HG03196 (cell line): ENCODE measurements at regions not wholly inside any gene's neighbourhood (a gene's known extent, or its start where the extent isn't known, plus 50 kb on each side); places are given as distances from the start of the nearest gene placed in this dataset.
A peak's percentile ranks its signal among the peaks of the same experiment; 100 is the strongest.

ENCODE experiments used
- ATAC-seq: cut with Tn5 transposase; IDR thresholded peaks from one replicate; pipeline ENCODE4 v1.9.1; 2021; ENCODE audit not compliant: unreplicated experiment

GRCh38 chr11:62030071-62030684, 62.7 kb upstream of the FTH1 start:
- ATAC-seq = no peak

GRCh38 chr11:62026739-62027370, 59.4 kb upstream of the FTH1 start:
- ATAC-seq = no peak

- ATAC-seq = peak; percentile 74
These were observed 58.2 kb upstream of the FTH1 start for GRCh38 chr11:62025487-62026105.

GRCh38 chr11:62024936-62025486, 57.6 kb upstream of the FTH1 start:
- ATAC-seq = no peak

- ATAC-seq = no peak
These were observed 54.8 kb upstream of the FTH1 start for GRCh38 chr11:62022211-62022610.

GRCh38 chr11:62020661-62021060, 53.2 kb upstream of the FTH1 start:
- no peak for ATAC-seq

GRCh38 chr11:62018981-62019664, 51.7 kb upstream of the FTH1 start:
- no peak for ATAC-seq

- ATAC-seq = no peak
These were observed 50.6 kb upstream of the FTH1 start for GRCh38 chr11:62017878-62018655.
